GM06990 (cell line): ENCODE measurements at regions not wholly inside any gene's neighbourhood (a gene's known extent, or its start where the extent isn't known, plus 50 kb on each side); places are given as distances from the start of the nearest gene placed in this dataset.

Experiments
- DNase-seq: peaks from one replicate; pipeline ENCODE4 v3.0.0-alpha.2; 2011; ENCODE audit not compliant: insufficient read length; ENCODE audit errors: extremely low read depth
- H3K27me3 ChIP-seq: replicated peaks from 2 replicates; pipeline ENCODE4 v1.6.0; 2011; ENCODE audit warnings: low read length; ENCODE audit not compliant: control insufficient read depth, insufficient read depth
- H3K36me3 ChIP-seq: 2 replicates; pipeline ENCODE4 v1.5.1; 2011; ENCODE audit warnings: low read length; ENCODE audit not compliant: control insufficient read depth, insufficient read depth
- H3K4me3 ChIP-seq: replicated peaks from 2 replicates; pipeline ENCODE4 v1.5.1; 2011; ENCODE audit warnings: low read depth, mild to moderate bottlenecking, control low read depth, low read length
- TF ChIP-seq, protein P1 (sequence below): IDR thresholded peaks from 2 replicates; pipeline ENCODE4 v1.5.1; 2011; ENCODE audit warnings: low read length, control low read depth, mild to moderate bottlenecking, inconsistent platforms; ENCODE audit not compliant: insufficient read depth, poor library complexity, severe bottlenecking

GRCh38 chr10:124217031-124217430, 123.6 kb upstream of the CHST15 start:
- Histone ChIP-seq H3K4me3 (no peak overlapping the region), H3K36me3 (no peaks in the 10 kb centered on the region), H3K27me3 (no peaks in the 10 kb centered on the region; the same call in none of the 2 replicates)
- TF ChIP-seq, protein P1, sequence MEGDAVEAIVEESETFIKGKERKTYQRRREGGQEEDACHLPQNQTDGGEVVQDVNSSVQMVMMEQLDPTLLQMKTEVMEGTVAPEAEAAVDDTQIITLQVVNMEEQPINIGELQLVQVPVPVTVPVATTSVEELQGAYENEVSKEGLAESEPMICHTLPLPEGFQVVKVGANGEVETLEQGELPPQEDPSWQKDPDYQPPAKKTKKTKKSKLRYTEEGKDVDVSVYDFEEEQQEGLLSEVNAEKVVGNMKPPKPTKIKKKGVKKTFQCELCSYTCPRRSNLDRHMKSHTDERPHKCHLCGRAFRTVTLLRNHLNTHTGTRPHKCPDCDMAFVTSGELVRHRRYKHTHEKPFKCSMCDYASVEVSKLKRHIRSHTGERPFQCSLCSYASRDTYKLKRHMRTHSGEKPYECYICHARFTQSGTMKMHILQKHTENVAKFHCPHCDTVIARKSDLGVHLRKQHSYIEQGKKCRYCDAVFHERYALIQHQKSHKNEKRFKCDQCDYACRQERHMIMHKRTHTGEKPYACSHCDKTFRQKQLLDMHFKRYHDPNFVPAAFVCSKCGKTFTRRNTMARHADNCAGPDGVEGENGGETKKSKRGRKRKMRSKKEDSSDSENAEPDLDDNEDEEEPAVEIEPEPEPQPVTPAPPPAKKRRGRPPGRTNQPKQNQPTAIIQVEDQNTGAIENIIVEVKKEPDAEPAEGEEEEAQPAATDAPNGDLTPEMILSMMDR = no peak
- no peak for DNase-seq

DNA sequence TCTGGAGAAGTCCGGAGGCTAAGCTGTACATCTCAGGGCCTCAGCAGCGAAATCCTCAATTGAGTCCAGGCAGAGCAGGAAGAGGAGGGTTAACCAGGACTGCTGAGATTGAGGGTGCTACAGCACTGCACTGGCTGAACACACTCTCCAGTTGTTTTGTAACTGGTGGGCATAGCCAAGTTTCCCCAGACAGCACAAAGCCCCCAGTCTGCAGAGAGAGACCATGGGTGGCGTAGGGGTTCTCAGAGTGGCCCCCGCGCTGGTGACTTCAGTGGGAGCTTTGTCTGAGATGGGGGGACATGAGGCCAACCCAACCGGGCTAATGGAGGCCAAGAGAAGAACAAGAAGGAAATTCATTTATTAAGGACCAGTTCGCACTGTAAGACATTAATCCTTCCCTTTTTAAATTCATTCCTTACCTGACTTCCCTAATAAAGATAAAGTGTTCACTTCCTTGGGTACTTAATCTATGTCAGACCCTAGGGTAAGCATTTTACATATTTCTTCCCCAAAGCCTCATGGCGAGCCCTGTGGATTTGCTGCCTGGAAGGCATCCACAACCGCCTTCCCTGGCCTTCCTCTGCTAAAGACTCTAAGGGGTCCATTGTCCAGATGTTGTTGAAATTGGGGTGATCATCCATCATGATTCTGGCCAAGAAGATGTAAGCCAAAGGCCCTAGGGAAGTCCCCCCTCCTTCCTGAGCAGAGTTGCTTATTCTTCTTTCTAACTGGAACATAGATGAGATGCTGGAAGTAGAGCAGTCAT, 121.4 kb upstream of the CHST15 start:
- Histone ChIP-seq H3K4me3 (no peak overlapping the region), H3K36me3 (no peaks in the 10 kb centered on the region), H3K27me3 (no peaks in the 10 kb centered on the region; the same call in none of the 2 replicates)
- TF ChIP-seq, protein P1 = no peak
- DNase-seq = no peak

- TF ChIP-seq, protein P1 = no peak
- no peak overlapping the region for H3K4me3 ChIP-seq
- no peak for DNase-seq
- H3K27me3 ChIP-seq = no peaks in the 10 kb centered on the region; the same call in none of the 2 replicates
- H3K36me3 ChIP-seq = no peaks in the 10 kb centered on the region
Measured at GRCh38 chr10:124213899-124214510, 120.6 kb upstream of the CHST15 start.

DNA sequence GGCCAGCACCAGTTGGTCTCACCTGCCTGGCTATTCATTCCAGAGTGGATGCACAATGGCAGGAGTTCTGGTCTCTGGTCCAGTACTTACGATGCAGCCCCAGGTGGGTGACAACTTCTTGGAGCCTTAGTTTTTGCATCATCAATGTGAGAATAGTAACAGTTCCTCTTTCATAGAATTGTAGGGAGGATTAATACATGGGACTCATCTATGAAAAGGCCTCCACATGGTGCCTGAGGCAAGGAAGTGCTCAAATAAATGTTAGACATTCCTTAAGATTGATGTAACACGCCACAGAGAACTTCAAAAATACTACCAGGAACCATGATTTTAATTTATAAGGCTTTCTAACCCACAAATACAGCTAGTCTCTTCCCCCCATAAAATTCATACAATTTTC, 120.1 kb upstream of the CHST15 start:
- DNase-seq = no peak
- Histone ChIP-seq H3K36me3 (no peaks in the 10 kb centered on the region), H3K27me3 (no peaks in the 10 kb centered on the region; the same call in none of the 2 replicates), H3K4me3 (no peak overlapping the region)
- TF ChIP-seq, protein P1 = no peak

GRCh38 chr10:124212702-124213101, 119.3 kb upstream of the CHST15 start:
- Histone ChIP-seq H3K27me3 (no peaks in the 10 kb centered on the region; the same call in 1 of the 2 replicates), H3K36me3 (no peaks in the 10 kb centered on the region), H3K4me3 (no peak overlapping the region)
- no peak for DNase-seq
- TF ChIP-seq, protein P1 = no peak
